GM21528 (cell line): ENCODE measurements at regions not wholly inside any gene's neighbourhood (a gene's known extent, or its start where the extent isn't known, plus 50 kb on each side); places are given as distances from the start of the nearest gene placed in this dataset.
"Not testable (repeated sequence)": the region's sequence is repeated elsewhere in the genome, so short reads cannot be mapped to it uniquely, and the experiment has no call there.

Experiments
- ATAC-seq: cut with Tn5 transposase; IDR thresholded peaks from one replicate; pipeline ENCODE4 v1.9.1; 2021; ENCODE audit warnings: mild to moderate bottlenecking, moderate library complexity; ENCODE audit not compliant: unreplicated experiment, low FRiP score

GRCh38 chr16:65833171-65833871 is 533.2 kb upstream of the CDH5 start:
- no peak for ATAC-seq

- no peak for ATAC-seq
Observed at GRCh38 chr16:65832679-65833078, 533.8 kb upstream of the CDH5 start.

GRCh38 chr16:65831903-65832666 is 534.4 kb upstream of the CDH5 start:
- no peak for ATAC-seq

GRCh38 chr16:65829076-65829475 is 537.4 kb upstream of the CDH5 start:
- no peak for ATAC-seq

GRCh38 chr16:65828296-65828695 is 538.2 kb upstream of the CDH5 start:
- no peak for ATAC-seq

- no peak for ATAC-seq
Observed at GRCh38 chr16:65827231-65827630, 539.3 kb upstream of the CDH5 start.

- no peak for ATAC-seq
Observed at GRCh38 chr16:65825191-65825856, 541.2 kb upstream of the CDH5 start.

GRCh38 chr16:65822148-65822547 is 544.3 kb upstream of the CDH5 start:
- ATAC-seq: no peak

GRCh38 chr16:65819136-65819898 is 547.2 kb upstream of the CDH5 start:
- ATAC-seq: no peak

- ATAC-seq: no peak
Observed at GRCh38 chr16:65817799-65818198, 548.7 kb upstream of the CDH5 start.

GRCh38 chr16:65817066-65817465 is 549.4 kb upstream of the CDH5 start:
- ATAC-seq: no peak

GRCh38 chr16:65816556-65816955 is 549.9 kb upstream of the CDH5 start:
- no peak for ATAC-seq

- ATAC-seq: no peak
Observed at GRCh38 chr16:65815707-65816106, 550.8 kb upstream of the CDH5 start.

- not testable (repeated sequence) for ATAC-seq
Observed at GRCh38 chr16:65813879-65814278, 552.6 kb upstream of the CDH5 start.

- no peak for ATAC-seq
Observed at GRCh38 chr16:65809627-65810026, 556.9 kb upstream of the CDH5 start.

- no peak for ATAC-seq
Observed at GRCh38 chr16:65808790-65809189, 557.7 kb upstream of the CDH5 start.

GRCh38 chr16:65807858-65808257 is 558.6 kb upstream of the CDH5 start:
- ATAC-seq: no peak

- ATAC-seq: not testable (repeated sequence)
Observed at GRCh38 chr16:65805704-65806103, 560.8 kb upstream of the CDH5 start.

- no peak for ATAC-seq
Observed at GRCh38 chr16:65796481-65796880, 570.0 kb upstream of the CDH5 start.

- no peak for ATAC-seq
Observed at GRCh38 chr16:65794973-65795372, 571.5 kb upstream of the CDH5 start.

- no peak for ATAC-seq
Observed at GRCh38 chr16:65793781-65794180, 572.7 kb upstream of the CDH5 start.
